Body of pancreas (tissue), 4 donors: ENCODE measurements at regions not wholly inside any gene's neighbourhood (a gene's known extent, or its start where the extent isn't known, plus 50 kb on each side); places are given as distances from the start of the nearest gene placed in this dataset.

Experiments used
- ATAC-seq: fragments of 150-250 bp; one replicate; pipeline ENCODE4 v1.9.1; 2016
- DNase-seq, 4 donors: peaks; one replicate each; pipeline ENCODE4 v3.0.0-alpha.2; 2019
- H3K27ac ChIP-seq, 4 donors: fragments of 200-600 bp; sonication (generic); 1 replicate in 3 of 4; 2 replicates in 1 of 4; pipeline versions ENCODE4 v1.5.1 to v1.6.1; 2016 to 2019; ENCODE audit warnings: mild to moderate bottlenecking in 1 of 4, mixed read lengths in 1 of 4, moderate library complexity in 1 of 4
- H3K27me3 ChIP-seq, 2 donors: fragments of 200-600 bp; sonication (generic); one replicate each; pipeline ENCODE4 v1.6.0; 2016; ENCODE audit warnings: mild to moderate bottlenecking in 1 of 2
- H3K36me3 ChIP-seq, 2 donors: fragments of 200-600 bp; sonication (generic); replicated peaks in 1 of 2; 2 replicates each; pipeline ENCODE4 v1.5.1; 2016; ENCODE audit warnings: low read depth in 2 of 2; ENCODE audit not compliant: insufficient read depth in 1 of 2
- H3K4me1 ChIP-seq: fragments of 200-600 bp; sonication (generic); one replicate; pipeline ENCODE4 v1.6.0; 2016
- H3K4me3 ChIP-seq, 2 donors: fragments of 200-600 bp; sonication (generic); 1 replicate in 1 of 2; 2 replicates in 1 of 2; pipeline ENCODE4 v1.5.1; 2016 to 2019
- H3K9me3 ChIP-seq, 3 donors: fragments of 200-600 bp; sonication (generic); 1 replicate in 2 of 3; 2 replicates in 1 of 3; pipeline ENCODE4 v1.5.1; 2016
- POLR2A ChIP-seq, 3 donors: fragments of 450-650 bp; IDR thresholded peaks; one replicate each; pipeline ENCODE4 v1.6.1; 2016; ENCODE audit warnings: antibody characterized with exemption in 3 of 3, mild to moderate bottlenecking in 2 of 3
- WGBS, 2 donors: methylation state at CpG; one replicate each; pipeline ENCODE4 v1.1.5; 2017; 5-methylcytosine and 5-hydroxymethylcytosine counted together
- intact Hi-C: fragments of 100-400 bp; cut with DNase I; formaldehyde crosslinking; loops from one replicate; pipeline ENCODE4 v1.15.1; 2023
- TF ChIP-seq, protein P1 (sequence below), 7 experiments: fragments of 450-650 bp in 4 of 7; fragments of 200-600 bp in 3 of 7; sonication (generic) in 3 of 7; IDR thresholded peaks; one replicate each; pipeline ENCODE4 v1.5.1; 2016 to 2019; ENCODE audit warnings: antibody characterized with exemption in 7 of 7

DNA sequence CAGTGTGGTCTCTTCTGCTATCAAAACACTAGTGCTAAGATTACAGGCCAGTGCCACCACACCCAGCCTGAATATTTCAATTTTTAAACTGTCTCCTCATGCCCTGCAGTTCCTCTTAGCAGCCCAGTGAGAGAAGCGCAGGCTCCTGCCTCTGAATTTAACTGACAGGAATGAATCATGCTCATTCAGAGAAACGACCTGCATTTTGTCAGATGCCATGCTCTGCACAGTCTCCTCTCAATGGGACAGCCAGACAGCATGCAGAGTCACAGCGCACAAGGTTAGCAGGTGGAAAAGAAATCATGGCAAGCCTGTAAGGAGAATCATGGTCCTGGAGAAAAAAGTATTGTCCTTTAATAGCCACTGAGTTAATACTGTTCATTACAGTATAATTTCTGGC lies 691.0 kb upstream of the SEL1L start:
- 53 to 61% methylated on average over 3 of the region's 3 CpGs for WGBS, 2 donors
- H3K9me3 ChIP-seq, result no peaks in the 10 kb centered on the region
- DNase-seq, result no peak
- H3K4me3 ChIP-seq, result no peak overlapping the region
- no peaks in the 10 kb centered on the region for H3K36me3 ChIP-seq
- H3K4me1 ChIP-seq, result no peaks in the 10 kb centered on the region
- no peak for ATAC-seq
- no peak overlapping the region for H3K27ac ChIP-seq
- H3K27me3 ChIP-seq, result no peaks in the 10 kb centered on the region
- intact Hi-C loops, result no loop called here
- TF ChIP-seq, protein P1, sequence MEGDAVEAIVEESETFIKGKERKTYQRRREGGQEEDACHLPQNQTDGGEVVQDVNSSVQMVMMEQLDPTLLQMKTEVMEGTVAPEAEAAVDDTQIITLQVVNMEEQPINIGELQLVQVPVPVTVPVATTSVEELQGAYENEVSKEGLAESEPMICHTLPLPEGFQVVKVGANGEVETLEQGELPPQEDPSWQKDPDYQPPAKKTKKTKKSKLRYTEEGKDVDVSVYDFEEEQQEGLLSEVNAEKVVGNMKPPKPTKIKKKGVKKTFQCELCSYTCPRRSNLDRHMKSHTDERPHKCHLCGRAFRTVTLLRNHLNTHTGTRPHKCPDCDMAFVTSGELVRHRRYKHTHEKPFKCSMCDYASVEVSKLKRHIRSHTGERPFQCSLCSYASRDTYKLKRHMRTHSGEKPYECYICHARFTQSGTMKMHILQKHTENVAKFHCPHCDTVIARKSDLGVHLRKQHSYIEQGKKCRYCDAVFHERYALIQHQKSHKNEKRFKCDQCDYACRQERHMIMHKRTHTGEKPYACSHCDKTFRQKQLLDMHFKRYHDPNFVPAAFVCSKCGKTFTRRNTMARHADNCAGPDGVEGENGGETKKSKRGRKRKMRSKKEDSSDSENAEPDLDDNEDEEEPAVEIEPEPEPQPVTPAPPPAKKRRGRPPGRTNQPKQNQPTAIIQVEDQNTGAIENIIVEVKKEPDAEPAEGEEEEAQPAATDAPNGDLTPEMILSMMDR (IDR thresholded peaks at IDR 0.05), result no peak
- no peak for TF ChIP-seq POLR2A (IDR thresholded peaks at IDR 0.05)

- DNase-seq, result no peak
- Histone ChIP-seq H3K27me3 (no peaks in the 10 kb centered on the region), H3K36me3 (no peaks in the 10 kb centered on the region), H3K9me3 (no peaks in the 10 kb centered on the region), H3K4me1 (no peaks in the 10 kb centered on the region), H3K27ac (no peak overlapping the region), H3K4me3 (no peak overlapping the region)
- intact Hi-C loops, result no loop called here
- TF ChIP-seq, protein P1 (IDR thresholded peaks at IDR 0.05), result no peak
- TF ChIP-seq POLR2A (IDR thresholded peaks at IDR 0.05), result no peak
- no peak for ATAC-seq
- WGBS, 2 donors, result 30 to 33% methylated on average over 3 of the region's 3 CpGs
These were observed 697.1 kb upstream of the SEL1L start for GRCh38 chr14:82230748-82231147.

DNA sequence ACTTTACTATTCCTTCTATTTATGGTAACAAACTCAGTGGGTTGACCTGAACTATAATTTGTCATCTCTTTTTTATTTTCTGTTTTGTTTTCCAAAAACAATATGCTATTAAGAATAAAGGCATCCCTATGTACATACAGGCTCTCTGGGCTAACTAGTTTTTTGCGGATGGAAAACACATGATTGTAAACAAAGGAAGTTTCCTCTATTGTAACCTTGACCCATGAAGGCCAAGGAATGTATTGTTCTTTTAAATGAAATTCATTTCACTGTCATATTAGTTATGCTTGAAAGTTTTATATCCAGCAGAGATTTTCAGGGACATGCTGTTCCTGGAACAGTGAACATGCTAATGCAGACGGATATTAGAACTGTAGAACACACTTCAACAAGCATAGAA lies 705.0 kb upstream of the SEL1L start:
- Histone ChIP-seq H3K27me3 (no peaks in the 10 kb centered on the region), H3K4me3 (no peak overlapping the region), H3K36me3 (no peaks in the 10 kb centered on the region), H3K27ac (no peak overlapping the region), H3K9me3 (no peaks in the 10 kb centered on the region), H3K4me1 (no peaks in the 10 kb centered on the region)
- intact Hi-C loops, result no loop called here
- DNase-seq (no peak), ATAC-seq (no peak)
- 52 to 55% methylated on average over 2 of the region's 2 CpGs for WGBS, 2 donors
- TF ChIP-seq, protein P1 (IDR thresholded peaks at IDR 0.05), result no peak
- no peak for TF ChIP-seq POLR2A (IDR thresholded peaks at IDR 0.05)

DNA sequence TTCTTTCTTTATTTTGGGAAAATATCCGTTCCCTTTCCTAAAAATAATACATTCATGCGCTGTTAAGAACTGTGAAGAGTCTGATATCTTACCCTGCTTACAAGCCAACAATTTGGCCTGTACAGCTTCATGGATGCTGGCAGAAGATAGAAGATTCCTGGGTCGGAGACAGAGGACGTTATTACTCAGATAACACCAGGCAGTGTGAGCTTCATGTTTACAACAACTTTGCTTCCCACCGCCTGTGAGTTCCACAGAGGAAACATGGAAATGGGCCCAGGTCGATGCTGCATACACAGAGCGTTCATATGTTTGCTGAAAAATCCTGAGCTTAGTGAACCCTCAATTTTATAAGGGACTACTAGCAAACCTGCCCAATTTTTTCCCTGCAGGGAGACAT lies 705.6 kb upstream of the SEL1L start:
- H3K27ac ChIP-seq, result no peak overlapping the region
- TF ChIP-seq POLR2A (IDR thresholded peaks at IDR 0.05), result no peak
- TF ChIP-seq, protein P1 (IDR thresholded peaks at IDR 0.05), result no peak
- H3K27me3 ChIP-seq, result no peaks in the 10 kb centered on the region
- H3K9me3 ChIP-seq, result no peaks in the 10 kb centered on the region
- no peaks in the 10 kb centered on the region for H3K36me3 ChIP-seq
- DNase-seq, result no peak
- no peak overlapping the region for H3K4me3 ChIP-seq
- WGBS, 2 donors, result 49 to 73% methylated on average over 7 of the region's 7 CpGs
- H3K4me1 ChIP-seq, result no peaks in the 10 kb centered on the region
- intact Hi-C loops, result no loop called here
- no peak for ATAC-seq

GRCh38 chr14:82244791-82245190 lies 711.1 kb upstream of the SEL1L start:
- WGBS, 2 donors, result 66 to 68% methylated on average over 4 of the region's 4 CpGs
- Histone ChIP-seq H3K9me3 (no peaks in the 10 kb centered on the region), H3K4me1 (no peaks in the 10 kb centered on the region), H3K36me3 (no peaks in the 10 kb centered on the region), H3K4me3 (no peak overlapping the region), H3K27ac (no peak overlapping the region), H3K27me3 (no peaks in the 10 kb centered on the region)
- intact Hi-C loops, result no loop called here
- TF ChIP-seq POLR2A (IDR thresholded peaks at IDR 0.05), result no peak
- TF ChIP-seq, protein P1 (IDR thresholded peaks at IDR 0.05), result no peak
- no peak for DNase-seq
- no peak for ATAC-seq
